ENCODE measurements at regions not wholly inside any gene's neighbourhood (a gene's known extent, or its start where the extent isn't known, plus 50 kb on each side); places are given as distances from the start of the nearest gene placed in this dataset.

DNA sequence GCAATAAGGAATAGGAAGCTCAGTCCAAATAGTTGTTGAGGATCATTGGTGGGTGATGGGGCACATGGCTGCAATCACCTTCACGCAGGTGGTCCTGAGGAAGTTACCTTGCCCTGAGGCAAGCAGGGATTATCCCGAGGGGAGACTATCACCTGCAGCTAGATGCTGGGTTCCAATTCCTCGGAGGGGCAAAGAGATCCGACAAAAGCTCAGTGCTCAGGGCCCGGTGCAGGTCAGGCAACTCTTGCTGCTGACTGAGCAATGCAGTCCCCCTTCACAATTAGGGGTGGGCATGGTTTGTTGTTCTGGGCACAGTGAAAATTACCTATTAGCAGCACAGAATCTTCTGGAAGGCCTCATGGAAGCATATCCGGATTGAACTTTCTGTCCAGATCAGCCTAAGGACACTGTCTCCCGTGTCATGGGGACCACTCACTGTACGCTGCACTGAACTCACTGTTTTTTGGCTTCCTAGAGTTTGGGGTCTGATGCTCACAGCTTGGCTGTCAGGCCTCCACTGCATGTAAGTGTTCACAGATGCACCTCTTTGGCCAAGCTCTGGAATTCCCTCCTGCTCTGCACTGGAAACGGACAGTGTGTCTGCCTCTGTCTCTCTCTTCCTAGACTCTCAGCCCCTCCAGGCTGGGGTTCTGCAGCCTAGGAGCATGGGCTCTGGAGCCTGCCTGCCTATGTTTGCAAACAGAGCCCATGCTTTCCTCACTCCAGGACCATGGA is 372.7 kb downstream of the ZNF536 start:
- TF ChIP-seq POLR2A (IDR thresholded peaks at IDR 0.05), result no peak
- TF ChIP-seq, protein P1, sequence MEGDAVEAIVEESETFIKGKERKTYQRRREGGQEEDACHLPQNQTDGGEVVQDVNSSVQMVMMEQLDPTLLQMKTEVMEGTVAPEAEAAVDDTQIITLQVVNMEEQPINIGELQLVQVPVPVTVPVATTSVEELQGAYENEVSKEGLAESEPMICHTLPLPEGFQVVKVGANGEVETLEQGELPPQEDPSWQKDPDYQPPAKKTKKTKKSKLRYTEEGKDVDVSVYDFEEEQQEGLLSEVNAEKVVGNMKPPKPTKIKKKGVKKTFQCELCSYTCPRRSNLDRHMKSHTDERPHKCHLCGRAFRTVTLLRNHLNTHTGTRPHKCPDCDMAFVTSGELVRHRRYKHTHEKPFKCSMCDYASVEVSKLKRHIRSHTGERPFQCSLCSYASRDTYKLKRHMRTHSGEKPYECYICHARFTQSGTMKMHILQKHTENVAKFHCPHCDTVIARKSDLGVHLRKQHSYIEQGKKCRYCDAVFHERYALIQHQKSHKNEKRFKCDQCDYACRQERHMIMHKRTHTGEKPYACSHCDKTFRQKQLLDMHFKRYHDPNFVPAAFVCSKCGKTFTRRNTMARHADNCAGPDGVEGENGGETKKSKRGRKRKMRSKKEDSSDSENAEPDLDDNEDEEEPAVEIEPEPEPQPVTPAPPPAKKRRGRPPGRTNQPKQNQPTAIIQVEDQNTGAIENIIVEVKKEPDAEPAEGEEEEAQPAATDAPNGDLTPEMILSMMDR (IDR thresholded peaks at IDR 0.05), result no peak

Measured in gastroesophageal sphincter (tissue), 3 donors.